Heart left ventricle (tissue), 16 donors: ENCODE measurements at regions not wholly inside any gene's neighbourhood (a gene's known extent, or its start where the extent isn't known, plus 50 kb on each side); places are given as distances from the start of the nearest gene placed in this dataset.
"Not testable (repeated sequence)": the region's sequence is repeated elsewhere in the genome, so short reads cannot be mapped to it uniquely, and the experiment has no call there.

Experiments used
- ATAC-seq, 4 donors: fragments of 200-7000 bp; cut with Tn5 transposase; one replicate each; pipeline ENCODE4 v1.9.1; 2020 to 2022; ENCODE audit warnings: moderate library complexity in 4 of 4, mild to moderate bottlenecking in 3 of 4, moderate number of reproducible peaks in 1 of 4
- DNase-seq, 5 donors: peaks; one replicate each; pipeline ENCODE4 v3.0.0-alpha.2; 2020
- H3K27ac ChIP-seq, 12 donors: fragments of 200-600 bp; sonication (generic) in 4 of 12; one replicate each; pipeline versions ENCODE4 v1.5.0 to v1.8.0; 2016 to 2022; ENCODE audit warnings: mild to moderate bottlenecking in 2 of 12
- H3K27me3 ChIP-seq, 9 donors: fragments of 200-600 bp; sonication (generic) in 2 of 9; one replicate each; pipeline versions ENCODE4 v1.5.1 to v1.8.0; 2016 to 2022; ENCODE audit warnings: mild to moderate bottlenecking in 3 of 9
- H3K36me3 ChIP-seq, 9 donors: fragments of 200-600 bp; sonication (generic) in 2 of 9; one replicate each; pipeline versions ENCODE4 v1.5.0 to v1.8.0; 2018 to 2022; ENCODE audit warnings: mild to moderate bottlenecking in 2 of 9
- H3K4me1 ChIP-seq, 12 donors: fragments of 200-600 bp; sonication (generic) in 4 of 12; one replicate each; pipeline versions ENCODE4 v1.5.0 to v1.8.0; 2016 to 2022; ENCODE audit warnings: mild to moderate bottlenecking in 3 of 12
- H3K4me3 ChIP-seq, 12 donors: fragments of 200-600 bp; sonication (generic) in 4 of 12; one replicate each; pipeline versions ENCODE4 v1.5.0 to v1.8.0; 2017 to 2022; ENCODE audit warnings: mild to moderate bottlenecking in 9 of 12, moderate library complexity in 4 of 12
- H3K9me3 ChIP-seq, 12 donors: fragments of 200-600 bp; sonication (generic) in 4 of 12; one replicate each; pipeline versions ENCODE4 v1.5.0 to v1.8.0; 2016 to 2022; ENCODE audit warnings: mild to moderate bottlenecking in 1 of 12
- POLR2A ChIP-seq, 2 donors: fragments of 450-650 bp; IDR thresholded peaks; one replicate each; pipeline ENCODE4 v1.6.1; 2017; ENCODE audit warnings: antibody characterized with exemption in 2 of 2, mild to moderate bottlenecking in 2 of 2, moderate library complexity in 2 of 2
- WGBS, 4 donors: extraction: QIAGEN DNeasy Blood & Tissue Kit in 2 of 4; methylation state at CpG; one replicate each; pipeline versions ENCODE4 v1.1.5 to v1.1.7; 2013 to 2018; 5-methylcytosine and 5-hydroxymethylcytosine counted together
- intact Hi-C, 10 donors: fragments of 100-400 bp; cut with DNase I; formaldehyde crosslinking; loops; one replicate each; pipeline versions ENCODE4 v1.11.1 to v1.14.2; 2022
- TF ChIP-seq, protein P1 (sequence below), 12 donors: fragments of 200-600 bp; sonication (generic) in 4 of 12; IDR thresholded peaks; one replicate each; pipeline versions ENCODE4 v1.5.0 to v1.8.0; 2018 to 2022; ENCODE audit warnings: antibody characterized with exemption in 12 of 12, mild to moderate bottlenecking in 5 of 12
- donor health status: ischemic (EF 13 %, LVEDD 7.1; RV severe dilation, severe dysfunction).
- donor health status: healthy with polysubstance abuse.
- donor health status: DM: no; HTN: yes; CAD: no.
- donor health status: DM: no; HTN: no; CAD: no.
- donor health status: ischemic (EF 25% LVEDD 6.9; RV normal size, moderate dysfunction).
- donor health status: ischemic (EF 25% LVEDD 5.7; RV mildly dilated, moderate dysfunction).
- donor health status: healthy.
- donor health status: DM: yes; HTN: yes; CAD: no.
- donor health status: ischemic (EF 35%, LVEDD 5.7; RV mildly dilated, moderate dysfunction).
- donor health status: nonischemic (EF 11% LVEDD 7.7; RV severe dilation, severe dysfunction).
- donor health status: DM: yes; HTN: yes; CAD: no.
- donor health status: PGD.
- donor health status: ischemic (EF 29% LVEDD 5.4; RV normal size, mild dysfunction).
- donor health status: nonischemic (EF 23%, LVEDD 6.1; RV moderate dilation, normal function).

DNA sequence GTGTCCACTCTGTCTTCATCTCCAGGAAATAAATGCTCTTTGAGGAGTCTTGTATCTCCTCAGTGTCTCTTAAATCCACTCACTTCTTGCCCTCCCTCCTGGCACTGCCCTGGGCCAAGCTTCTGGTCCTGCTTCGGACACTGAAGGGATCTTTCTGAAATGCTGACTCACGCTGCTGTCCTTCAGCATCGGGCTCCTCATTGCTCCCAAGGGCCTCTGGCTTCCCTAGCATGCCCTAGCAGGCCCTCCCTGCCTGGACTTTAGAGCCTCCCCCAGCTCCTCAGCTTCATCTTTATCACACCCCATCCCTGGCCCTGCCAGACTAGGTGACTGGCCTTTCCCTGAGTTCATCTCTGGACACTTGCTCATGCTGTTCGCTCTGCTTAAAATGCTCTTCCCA lies 96.6 kb downstream of the FOXD2 start:
- Histone ChIP-seq H3K4me1 (peaks cover 0 to 32% (median 11%) of the 10 kb centered on the region in 12 donors), H3K27ac (no peak overlapping the region), H3K27me3 (peaks cover 0 to 16% (median 0%) of the 10 kb centered on the region in 9 donors), H3K4me3 (no peak overlapping the region), H3K9me3 (peaks cover 0 to 8% (median 2%) of the 10 kb centered on the region in 12 donors), H3K36me3 (no peaks in the 10 kb centered on the region)
- 57 to 77% (median 60%) methylated on average over 4 of the region's 4 CpGs for WGBS, 4 donors
- peak in 2 of 4 donors; percentile 26 to 29 for ATAC-seq
- intact Hi-C loops: loop anchor here in 1 of 10 donors (10.0 kb wide), 1 partner anchor 90 kb away; no protein-coding TSS in a partner anchor
- TF ChIP-seq, protein P1, sequence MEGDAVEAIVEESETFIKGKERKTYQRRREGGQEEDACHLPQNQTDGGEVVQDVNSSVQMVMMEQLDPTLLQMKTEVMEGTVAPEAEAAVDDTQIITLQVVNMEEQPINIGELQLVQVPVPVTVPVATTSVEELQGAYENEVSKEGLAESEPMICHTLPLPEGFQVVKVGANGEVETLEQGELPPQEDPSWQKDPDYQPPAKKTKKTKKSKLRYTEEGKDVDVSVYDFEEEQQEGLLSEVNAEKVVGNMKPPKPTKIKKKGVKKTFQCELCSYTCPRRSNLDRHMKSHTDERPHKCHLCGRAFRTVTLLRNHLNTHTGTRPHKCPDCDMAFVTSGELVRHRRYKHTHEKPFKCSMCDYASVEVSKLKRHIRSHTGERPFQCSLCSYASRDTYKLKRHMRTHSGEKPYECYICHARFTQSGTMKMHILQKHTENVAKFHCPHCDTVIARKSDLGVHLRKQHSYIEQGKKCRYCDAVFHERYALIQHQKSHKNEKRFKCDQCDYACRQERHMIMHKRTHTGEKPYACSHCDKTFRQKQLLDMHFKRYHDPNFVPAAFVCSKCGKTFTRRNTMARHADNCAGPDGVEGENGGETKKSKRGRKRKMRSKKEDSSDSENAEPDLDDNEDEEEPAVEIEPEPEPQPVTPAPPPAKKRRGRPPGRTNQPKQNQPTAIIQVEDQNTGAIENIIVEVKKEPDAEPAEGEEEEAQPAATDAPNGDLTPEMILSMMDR (IDR thresholded peaks at IDR 0.05): no peak
- TF ChIP-seq POLR2A (IDR thresholded peaks at IDR 0.05): no peak
- peak in 1 of 5 donors; percentile 33 for DNase-seq

DNA sequence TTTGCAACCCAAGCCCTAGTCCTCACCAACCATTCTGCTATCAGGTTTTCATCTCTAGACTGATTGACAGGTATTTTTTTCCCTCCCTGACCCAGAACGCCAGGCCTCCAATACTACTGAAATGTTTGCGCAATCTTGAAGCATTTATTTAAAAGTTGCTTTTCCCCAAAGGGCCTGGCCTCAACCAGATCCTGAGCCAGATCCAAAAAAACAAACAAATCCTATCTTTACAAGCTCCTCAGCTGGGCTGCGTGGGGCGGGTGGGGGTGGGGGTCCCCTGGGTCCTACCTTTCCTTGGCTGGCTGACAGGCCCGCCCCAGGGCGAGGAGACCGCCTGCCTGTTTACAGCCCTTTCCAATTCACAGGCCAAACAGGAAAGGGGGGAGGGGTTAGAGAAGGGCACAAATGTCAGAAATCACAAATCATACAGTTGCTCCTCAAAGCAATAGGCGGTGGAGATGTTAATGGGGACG lies 98.8 kb downstream of the FOXD2 start:
- H3K4me1 ChIP-seq: peaks cover 0 to 32% (median 11%) of the 10 kb centered on the region in 12 donors
- H3K4me3 ChIP-seq: no peak overlapping the region
- ATAC-seq (no peak), DNase-seq (no peak)
- H3K36me3 ChIP-seq: no peaks in the 10 kb centered on the region
- 34 to 50% (median 39%) methylated on average over 9 of the region's 9 CpGs for WGBS, 4 donors
- H3K9me3 ChIP-seq: peaks cover 0 to 4% (median 0%) of the 10 kb centered on the region in 12 donors
- no peak overlapping the region for H3K27ac ChIP-seq
- H3K27me3 ChIP-seq: peaks cover 0 to 16% (median 0%) of the 10 kb centered on the region in 9 donors
- no peak for TF ChIP-seq POLR2A (IDR thresholded peaks at IDR 0.05)
- intact Hi-C loops: loop anchor here in 1 of 10 donors (10.0 kb wide), 1 partner anchor 88 kb away; no protein-coding TSS in a partner anchor

DNA sequence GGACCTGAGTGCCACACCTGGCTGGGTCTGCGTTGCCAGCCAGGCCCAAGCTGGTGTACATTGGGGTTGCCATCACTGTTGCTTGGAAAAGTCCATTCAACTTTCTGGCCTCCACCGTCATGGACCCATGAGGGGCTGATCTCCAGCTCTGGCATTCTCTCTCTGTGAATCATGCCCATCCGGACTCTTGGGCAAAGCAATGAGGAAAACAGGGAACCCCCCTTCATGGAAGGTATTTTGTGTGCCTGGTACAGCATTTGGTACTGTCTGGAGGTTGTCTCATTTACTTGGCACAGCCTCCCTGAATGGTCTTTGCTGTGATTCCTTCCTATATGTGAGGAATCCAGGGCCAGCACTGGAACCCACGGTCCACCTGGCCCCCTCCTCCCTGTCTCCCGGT lies 99.4 kb downstream of the FOXD2 start:
- no peaks in the 10 kb centered on the region for H3K36me3 ChIP-seq
- H3K4me1 ChIP-seq: peaks cover 0 to 32% (median 11%) of the 10 kb centered on the region in 12 donors
- WGBS, 4 donors: 80 to 90% (median 84%) methylated on average over 2 to 5 of the region's 5 CpGs
- ATAC-seq (no peak), DNase-seq (no peak)
- peaks cover 0 to 12% (median 0%) of the 10 kb centered on the region in 9 donors for H3K27me3 ChIP-seq
- TF ChIP-seq, protein P1 (IDR thresholded peaks at IDR 0.05): no peak
- TF ChIP-seq POLR2A (IDR thresholded peaks at IDR 0.05): no peak
- H3K9me3 ChIP-seq: peaks cover 0 to 8% (median 0%) of the 10 kb centered on the region in 12 donors
- intact Hi-C loops: loop anchor here in 1 of 10 donors (10.0 kb wide), 1 partner anchor 88 kb away; no protein-coding TSS in a partner anchor
- no peak overlapping the region for H3K27ac ChIP-seq
- H3K4me3 ChIP-seq: no peak overlapping the region

DNA sequence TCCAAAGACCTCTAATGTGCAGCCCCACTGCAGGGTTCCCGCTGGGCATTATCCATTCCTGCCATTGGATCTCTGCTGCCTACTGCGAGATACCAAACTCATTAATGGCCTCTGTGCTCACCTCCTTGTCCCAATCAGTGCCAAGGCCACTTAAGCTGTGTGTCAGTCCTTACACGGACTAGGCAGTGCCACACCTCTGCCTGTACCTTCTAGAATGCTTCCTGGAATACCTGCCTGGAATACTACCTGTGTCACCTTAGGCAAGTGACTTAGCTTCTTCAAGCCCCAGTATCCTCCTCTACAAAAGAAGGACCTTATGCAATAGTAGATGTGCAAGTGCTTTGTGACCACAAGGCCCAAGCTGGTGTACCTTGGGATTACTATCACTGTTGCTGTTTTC lies 100.1 kb downstream of the FOXD2 start:
- TF ChIP-seq, protein P1 (IDR thresholded peaks at IDR 0.05): no peak
- no peak for TF ChIP-seq POLR2A (IDR thresholded peaks at IDR 0.05)
- no peaks in the 10 kb centered on the region for H3K36me3 ChIP-seq
- ATAC-seq (no peak), DNase-seq (no peak)
- intact Hi-C loops: loop anchor here in 1 of 10 donors (10.0 kb wide), 1 partner anchor 87 kb away; no protein-coding TSS in a partner anchor
- no peak overlapping the region for H3K4me3 ChIP-seq
- peaks cover 0 to 26% (median 8%) of the 10 kb centered on the region in 12 donors for H3K4me1 ChIP-seq
- no peak overlapping the region for H3K27ac ChIP-seq
- WGBS, 4 donors: 64 to 89% (median 80%) methylated on average over 3 of the region's 3 CpGs
- H3K27me3 ChIP-seq: peaks cover 0 to 8% (median 0%) of the 10 kb centered on the region in 9 donors
- H3K9me3 ChIP-seq: peaks cover 0 to 8% (median 0%) of the 10 kb centered on the region in 12 donors

DNA sequence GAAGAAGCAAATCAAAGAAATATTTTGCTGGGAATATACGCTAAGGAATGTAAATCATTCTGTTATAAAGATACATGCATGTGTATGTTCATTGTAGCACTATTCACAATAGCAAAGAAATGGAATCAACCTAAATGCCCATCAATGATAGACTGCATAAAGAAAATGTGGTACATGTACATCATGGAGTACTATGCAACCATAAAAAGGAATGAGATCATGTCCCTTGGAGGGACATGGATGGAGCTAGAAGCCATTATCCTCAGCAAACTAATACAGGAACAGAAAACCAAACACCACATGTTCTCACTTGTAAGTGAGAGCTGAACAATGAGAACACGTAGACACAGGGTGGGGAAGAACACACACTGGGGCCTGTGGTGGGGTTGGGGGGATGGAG lies 100.7 kb downstream of the FOXD2 start:
- not testable (repeated sequence) for H3K27me3 ChIP-seq, H3K36me3 ChIP-seq, H3K27ac ChIP-seq, H3K9me3 ChIP-seq, DNase-seq, ATAC-seq, H3K4me3 ChIP-seq
- peaks cover 0 to 25% (median 7%) of the 10 kb centered on the region in 12 donors for H3K4me1 ChIP-seq
- 86 to 93% (median 89%) methylated on average over 2 of the region's 2 CpGs for WGBS, 4 donors
- intact Hi-C loops: loop anchor here in 1 of 10 donors (10.0 kb wide), 1 partner anchor 86 kb away; no protein-coding TSS in a partner anchor

DNA sequence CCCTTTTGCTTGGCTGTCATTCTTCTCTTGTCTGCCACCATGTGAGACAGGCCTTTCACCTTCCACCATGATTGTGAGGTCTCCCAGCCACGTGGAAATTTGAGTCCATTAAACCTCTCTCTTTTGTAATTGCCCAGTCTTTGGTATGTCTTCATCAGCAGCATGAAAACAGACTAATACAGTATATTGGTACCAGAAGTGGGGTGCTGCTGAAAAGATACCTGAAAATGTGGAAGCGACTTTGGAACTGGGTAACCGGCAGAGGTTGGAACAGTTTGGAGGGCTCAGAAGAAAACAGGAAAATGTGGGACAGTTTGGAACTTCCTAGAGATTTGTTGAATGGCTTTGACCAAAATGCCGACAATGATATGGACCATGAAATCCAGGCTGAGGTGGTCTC lies 103.9 kb downstream of the FOXD2 start:
- DNase-seq, ATAC-seq, H3K27me3 ChIP-seq, H3K9me3 ChIP-seq, H3K27ac ChIP-seq, H3K36me3 ChIP-seq, intact Hi-C loops, H3K4me3 ChIP-seq, H3K4me1 ChIP-seq: not testable (repeated sequence)
- WGBS, 4 donors: 88 to 93% (median 90%) methylated on average over 4 of the region's 4 CpGs

DNA sequence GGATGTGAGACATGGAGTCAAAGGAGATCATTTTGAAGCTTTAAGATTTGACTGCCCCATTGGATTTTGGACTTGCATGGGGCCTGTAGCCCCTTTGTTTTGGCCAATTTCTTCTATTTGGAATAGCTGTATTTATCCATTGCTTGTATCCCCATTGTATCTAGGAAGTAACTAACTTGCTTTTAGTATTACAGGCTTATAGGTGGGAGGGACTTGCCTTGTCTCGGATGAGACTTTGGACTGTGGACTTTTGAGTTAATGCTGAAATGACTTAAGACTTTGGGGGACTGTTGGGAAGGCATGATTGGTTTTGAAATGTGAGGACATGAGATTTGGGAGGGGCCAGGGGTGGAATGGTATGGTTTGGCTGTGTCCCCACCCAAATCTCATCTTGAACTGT lies 105.2 kb downstream of the FOXD2 start:
- H3K27ac ChIP-seq, H3K36me3 ChIP-seq, H3K4me1 ChIP-seq, DNase-seq, H3K4me3 ChIP-seq, H3K27me3 ChIP-seq, intact Hi-C loops, H3K9me3 ChIP-seq, ATAC-seq: not testable (repeated sequence)
- 86 to 100% (median 93%) methylated on average over 1 of the region's 1 CpG for WGBS, 4 donors
